Spleen (tissue), 7 donors: ENCODE measurements at regions not wholly inside any gene's neighbourhood (a gene's known extent, or its start where the extent isn't known, plus 50 kb on each side); places are given as distances from the start of the nearest gene placed in this dataset.

Source experiments
- CTCF ChIP-seq, 11 experiments: fragments of 200-600 bp in 7 of 11; fragments of 450-650 bp in 4 of 11; sonication (generic) in 4 of 11; IDR thresholded peaks in 8 of 11; conservative IDR thresholded peaks in 3 of 11; 1 replicate in 7 of 11; 2 replicates in 4 of 11; pipeline versions ENCODE4 v1.4.0 to v1.8.0; 2016 to 2021; ENCODE audit warnings: antibody characterized with exemption in 11 of 11, inconsistent platforms in 4 of 11, mild to moderate bottlenecking in 1 of 11
- POLR2A ChIP-seq, 3 donors: fragments of 450-650 bp; IDR thresholded peaks; one replicate each; pipeline ENCODE4 v1.5.1; 2017; ENCODE audit warnings: antibody characterized with exemption in 3 of 3, mild to moderate bottlenecking in 1 of 3
- donor health status: DM: no; HTN: no; CAD: no; lungs with moderate emphysema.
- donor health status: DM: no; HTN: no; CAD: no.
- donor health status: DM: no; HTN: no; CAD: no.

- TF ChIP-seq CTCF (IDR thresholded peaks at IDR 0.05 in 8 of 11, conservative IDR thresholded peaks at IDR 0.05 in 3 of 11) (no peak), POLR2A (IDR thresholded peaks at IDR 0.05) (no peak)
Observed at GRCh38 chr21:38556390-38556789, 58.1 kb upstream of the ERG start.
